Endothelial cell of umbilical vein (primary cell): ENCODE measurements at regions not wholly inside any gene's neighbourhood (a gene's known extent, or its start where the extent isn't known, plus 50 kb on each side); places are given as distances from the start of the nearest gene placed in this dataset.
"Not testable (repeated sequence)": the region's sequence is repeated elsewhere in the genome, so short reads cannot be mapped to it uniquely, and the experiment has no call there.

Source experiments
- BruUV-seq: library from RNA; stranded (reverse); fragments of 400-500 nt; replicated peaks from 2 replicates; lab custom pipeline; 2021; lab: Mats Ljungman, UMichigan
- CTCF ChIA-PET: fragments of 300-600, 350-600 bp; sonication (Branson Sonifier 250); formaldehyde crosslinking; loops from one replicate; lab custom pipeline; 2021; ENCODE audit warnings: antibody characterized with exemption, inconsistent platforms; lab: Charles Lee
- POLR2A ChIA-PET: fragments of 300-600, 350-600 bp; sonication (Branson Sonifier 250); formaldehyde crosslinking; loops from one replicate; lab custom pipeline; 2021; ENCODE audit warnings: antibody characterized with exemption, inconsistent platforms; lab: Charles Lee
- DNase-seq: peaks from one replicate; pipeline ENCODE4 v3.0.0-alpha.2; 2011; ENCODE audit warnings: low read depth, low spot score
- FAIRE-seq: peaks from 2 replicates; lab custom pipeline; 2011; peaks lifted over from hg19 to GRCh38; lab: Jason Lieb, UNC
- H2AFZ ChIP-seq: 2 replicates; pipeline ENCODE4 v1.6.0; 2012; ENCODE audit warnings: low read depth, low read length, control low read depth, inconsistent platforms
- H3K27ac ChIP-seq: 2 replicates; pipeline ENCODE4 v1.5.1; 2011; ENCODE audit warnings: low read depth, mild to moderate bottlenecking, control low read depth, low read length, moderate library complexity; ENCODE audit not compliant: insufficient read depth
- H3K27me3 ChIP-seq, 2 experiments: 2 replicates each; pipeline versions ENCODE4 v1.6.0 to v1.6.1; 2011; ENCODE audit warnings: low read length in 2 of 2, mixed read lengths in 1 of 2; ENCODE audit not compliant: control insufficient read depth in 2 of 2, insufficient read depth in 2 of 2
- H3K36me3 ChIP-seq, 2 experiments: 2 replicates in 1 of 2; 3 replicates in 1 of 2; pipeline ENCODE4 v1.5.1; 2011; ENCODE audit warnings: low read length in 2 of 2, mild to moderate bottlenecking in 1 of 2, moderate library complexity in 1 of 2; ENCODE audit not compliant: control insufficient read depth in 2 of 2, insufficient read depth in 2 of 2; ENCODE audit errors: extremely low read depth in 1 of 2
- H3K4me1 ChIP-seq: 3 replicates; pipeline ENCODE4 v1.5.1; 2011; ENCODE audit warnings: mild to moderate bottlenecking, low read length; ENCODE audit not compliant: control insufficient read depth, insufficient read depth; ENCODE audit errors: extremely low read depth
- H3K4me2 ChIP-seq: 2 replicates; pipeline ENCODE4 v1.6.1; 2011; ENCODE audit warnings: low read length, control low read depth, mixed read lengths; ENCODE audit not compliant: insufficient read depth
- H3K4me3 ChIP-seq, 3 experiments: fragments of 200-600 bp in 1 of 3; sonication (generic), shearing (Covaris generic) in 1 of 3; replicated peaks in 1 of 3; 2 replicates each; pipeline ENCODE4 v1.5.1; 2011 to 2016; ENCODE audit warnings: control low read depth in 3 of 3, low read length in 3 of 3, mild to moderate bottlenecking in 2 of 3, inconsistent platforms in 1 of 3, low read depth in 1 of 3, moderate library complexity in 1 of 3; ENCODE audit not compliant: insufficient read depth in 1 of 3
- H3K79me2 ChIP-seq: 2 replicates; pipeline ENCODE4 v1.6.0; 2012; ENCODE audit warnings: low read length, inconsistent platforms; ENCODE audit not compliant: control insufficient read depth, insufficient read depth
- H3K9ac ChIP-seq: replicated peaks from 2 replicates; pipeline ENCODE3; 2011; ENCODE audit warnings: low read length, control low read depth; ENCODE audit not compliant: insufficient read depth; ENCODE audit errors: extremely low read depth
- H3K9me1 ChIP-seq: replicated peaks from 3 replicates; pipeline ENCODE4 v1.6.0; 2011; ENCODE audit warnings: mild to moderate bottlenecking, low read length; ENCODE audit not compliant: control insufficient read depth, insufficient read depth; ENCODE audit errors: extremely low read depth
- H3K9me3 ChIP-seq: replicated peaks from 2 replicates; pipeline ENCODE4 v1.5.1; 2012; ENCODE audit warnings: low read length, inconsistent platforms; ENCODE audit not compliant: control insufficient read depth, insufficient read depth
- H4K20me1 ChIP-seq: replicated peaks from 2 replicates; pipeline ENCODE3; 2011; ENCODE audit warnings: mild to moderate bottlenecking, low read length; ENCODE audit not compliant: control insufficient read depth, insufficient read depth; ENCODE audit errors: extremely low read depth
- CTCF ChIP-seq, 2 donors: IDR thresholded peaks; 1 replicate in 1 of 2; 2 replicates in 1 of 2; pipeline ENCODE4 v1.5.1; 2011; ENCODE audit warnings: low read length in 2 of 2, mild to moderate bottlenecking in 2 of 2, moderate library complexity in 2 of 2, control low read depth in 1 of 2, inconsistent platforms in 1 of 2, low read depth in 1 of 2; ENCODE audit not compliant: insufficient read depth in 1 of 2; ENCODE audit errors: extremely low read depth in 1 of 2
- EZH2 ChIP-seq: IDR thresholded peaks from 2 replicates; pipeline ENCODE4 v1.6.1; 2012; ENCODE audit warnings: borderline replicate concordance, low read depth, mild to moderate bottlenecking, moderate library complexity, low read length, inconsistent platforms; ENCODE audit not compliant: severe bottlenecking
- FOS ChIP-seq: IDR thresholded peaks from 2 replicates; pipeline ENCODE4 v1.6.1; 2011; ENCODE audit warnings: mild to moderate bottlenecking, low read length, moderate library complexity, borderline replicate concordance; ENCODE audit not compliant: insufficient read depth
- GATA2 ChIP-seq: IDR thresholded peaks from 2 replicates; pipeline ENCODE4 v1.7.0; 2011; ENCODE audit warnings: low read depth, mild to moderate bottlenecking, moderate library complexity, mixed read lengths, low read length; ENCODE audit not compliant: insufficient read length, insufficient read depth
- JUN ChIP-seq: IDR thresholded peaks from 2 replicates; pipeline ENCODE4 v1.6.1; 2011; ENCODE audit warnings: borderline replicate concordance, low read depth; ENCODE audit not compliant: insufficient read length, insufficient read depth
- MAX ChIP-seq: IDR thresholded peaks from 2 replicates; pipeline ENCODE4 v1.6.1; 2011; ENCODE audit not compliant: insufficient read depth, insufficient read length
- MYC ChIP-seq: IDR thresholded peaks from one replicate; pipeline ENCODE4 v1.6.1; 2011; ENCODE audit warnings: mild to moderate bottlenecking, low read depth, low read length
- POLR2A ChIP-seq: IDR thresholded peaks from 2 replicates; pipeline ENCODE4 v1.6.1; 2012; ENCODE audit warnings: low read depth, mild to moderate bottlenecking, control low read depth, low read length
- POLR2AphosphoS5 ChIP-seq: IDR thresholded peaks from 2 replicates; pipeline ENCODE4 v1.6.1; 2012; ENCODE audit warnings: low read depth, mild to moderate bottlenecking, control low read depth, low read length, moderate library complexity; ENCODE audit not compliant: insufficient read depth
- dilution Hi-C: fragments of 300-500 bp; cut with MboI; formaldehyde crosslinking; loops from one replicate; pipeline ENCODE4 v1.15.0; 2019; ENCODE audit warnings: low sequenced_read_pairs; ENCODE audit not compliant: extremely low pct_ligation_motif_present
- intact Hi-C: fragments of 100-400 bp; cut with micrococcal nuclease; formaldehyde crosslinking; loops from one replicate; pipeline ENCODE4 v1.10.0; 2022

GRCh38 chr4:38302910-38303309 lies 342.7 kb downstream of the PTTG2 start:
- FAIRE-seq (no peak), DNase-seq (no peak)
- TF ChIP-seq CTCF (IDR thresholded peaks at IDR 0.05; ENCODE audit: extremely low read depth in 1 of 2, insufficient read depth in 1 of 2, low read depth in 1 of 2, low read length in 2 of 2) (no peak), POLR2A (no peak), EZH2 (no peak), FOS (no peak), MAX (no peak), JUN (no peak), POLR2AphosphoS5 (no peak), MYC (no peak), GATA2 (no peak)
- Histone ChIP-seq H3K4me3 (no peak overlapping the region), H3K9ac (no peak overlapping the region), H3K36me3 (no peaks in the 10 kb centered on the region), H2AFZ (no peak overlapping the region), H3K9me3 (no peaks in the 10 kb centered on the region), H3K27me3 (no peaks in the 10 kb centered on the region), H3K27ac (no peak overlapping the region), H3K4me1 (no peaks in the 10 kb centered on the region), H3K79me2 (no peaks in the 10 kb centered on the region), H3K9me1 (no peaks in the 10 kb centered on the region), H3K4me2 (no peak overlapping the region), H4K20me1 (no peaks in the 10 kb centered on the region)
- intact Hi-C loops (no loop called here), dilution Hi-C loops (no loop called here)
- POLR2A ChIA-PET = no interaction called here
- CTCF ChIA-PET = interaction anchor here (0.9 to 1.2 kb wide), 2 partner anchors 10 to 234 kb away, joined by 4 read pairs; no protein-coding TSS in a partner anchor
- BruUV-seq = no TSS peak

GRCh38 chr4:38304460-38304859 lies 344.3 kb downstream of the PTTG2 start:
- H3K9me1 ChIP-seq, FAIRE-seq, H3K9ac ChIP-seq, dilution Hi-C loops, H2AFZ ChIP-seq, H3K4me3 ChIP-seq, H3K36me3 ChIP-seq, H3K4me1 ChIP-seq, BruUV-seq, DNase-seq, H3K27me3 ChIP-seq, H3K9me3 ChIP-seq, H3K27ac ChIP-seq, POLR2A ChIA-PET, H3K79me2 ChIP-seq, H4K20me1 ChIP-seq, intact Hi-C loops, H3K4me2 ChIP-seq: not testable (repeated sequence)
- CTCF ChIA-PET = interaction anchor here (1.0 kb wide), 1 partner anchor 16 kb away, joined by 6 read pairs; no protein-coding TSS in a partner anchor
